ENCODE measurements at regions not wholly inside any gene's neighbourhood (a gene's known extent, or its start where the extent isn't known, plus 50 kb on each side); places are given as distances from the start of the nearest gene placed in this dataset.

- Mint-ChIP-seq H3K27me3 (peaks cover 4% of the 10 kb centered on the region), H3K36me3 (ENCODE audit: low read depth) (no peaks in the 10 kb centered on the region)
Measured at GRCh38 chr5:141783005-141783946, 94.9 kb downstream of the PCDH1 start.

GRCh38 chr5:141781910-141782309 lies 96.3 kb downstream of the PCDH1 start:
- H3K36me3 Mint-ChIP-seq (ENCODE audit: low read depth), result no peaks in the 10 kb centered on the region
- H3K27me3 Mint-ChIP-seq, result peaks cover 2% of the 10 kb centered on the region
- no peak overlapping the region for H3K4me3 Mint-ChIP-seq
- no peak for ATAC-seq
- no peak overlapping the region for H3K27ac Mint-ChIP-seq
- H3K9me3 Mint-ChIP-seq, result no peaks in the 10 kb centered on the region
- H3K4me1 Mint-ChIP-seq, result peaks cover 19% of the 10 kb centered on the region
- no peak for DNase-seq

More at GRCh38 chr5:141783005-141783946, 94.9 kb downstream of the PCDH1 start:
- no peaks in the 10 kb centered on the region for H3K9me3 Mint-ChIP-seq
- peaks cover 16% of the 10 kb centered on the region for H3K4me1 Mint-ChIP-seq
- no peak overlapping the region for H3K4me3 Mint-ChIP-seq
- ATAC-seq (no peak), DNase-seq (no peak)
- no peak overlapping the region for H3K27ac Mint-ChIP-seq

- no peak overlapping the region for H3K27ac Mint-ChIP-seq
- no peaks in the 10 kb centered on the region for H3K9me3 Mint-ChIP-seq
- ATAC-seq, result no peak
Measured at GRCh38 chr5:141780952-141781781, 97.0 kb downstream of the PCDH1 start.

GRCh38 chr5:141780240-141780951 lies 97.8 kb downstream of the PCDH1 start:
- peaks cover 2% of the 10 kb centered on the region for H3K27me3 Mint-ChIP-seq
- DNase-seq (no peak), ATAC-seq (no peak)
- peak overlapping the region; percentile 32 for H3K27ac Mint-ChIP-seq
- no peak overlapping the region for H3K4me3 Mint-ChIP-seq
- no peaks in the 10 kb centered on the region for H3K36me3 Mint-ChIP-seq (ENCODE audit: low read depth)
- no peaks in the 10 kb centered on the region for H3K9me3 Mint-ChIP-seq
- H3K4me1 Mint-ChIP-seq, result peaks cover 19% of the 10 kb centered on the region

More at GRCh38 chr5:141780952-141781781, 97.0 kb downstream of the PCDH1 start:
- no peak overlapping the region for H3K4me3 Mint-ChIP-seq
- DNase-seq, result no peak
- H3K27me3 Mint-ChIP-seq, result peaks cover 2% of the 10 kb centered on the region
- peaks cover 19% of the 10 kb centered on the region for H3K4me1 Mint-ChIP-seq
- no peaks in the 10 kb centered on the region for H3K36me3 Mint-ChIP-seq (ENCODE audit: low read depth)

- no peak overlapping the region for H3K4me3 Mint-ChIP-seq
Measured at GRCh38 chr5:141779503-141779973, 97.5 kb upstream of the ARAP3 start.

GRCh38 chr5:141778683-141779082 lies 96.7 kb upstream of the ARAP3 start:
- Mint-ChIP-seq H3K4me3 (no peak overlapping the region), H3K27me3 (peaks cover 4% of the 10 kb centered on the region), H3K9me3 (no peaks in the 10 kb centered on the region), H3K36me3 (ENCODE audit: low read depth) (no peaks in the 10 kb centered on the region), H3K4me1 (peaks cover 19% of the 10 kb centered on the region), H3K27ac (peak overlapping the region; percentile 55)
- DNase-seq, result peak; percentile 11
- peak; percentile 56 for ATAC-seq

More at GRCh38 chr5:141779503-141779973, 97.5 kb upstream of the ARAP3 start:
- Mint-ChIP-seq H3K36me3 (ENCODE audit: low read depth) (no peaks in the 10 kb centered on the region), H3K27me3 (peaks cover 4% of the 10 kb centered on the region), H3K27ac (no peak overlapping the region), H3K4me1 (peaks cover 19% of the 10 kb centered on the region), H3K9me3 (no peaks in the 10 kb centered on the region)
- ATAC-seq (peak; percentile 34), DNase-seq (peak; percentile 44)

- peak; percentile 16 for DNase-seq
- peaks cover 4% of the 10 kb centered on the region for H3K27me3 Mint-ChIP-seq
- peak overlapping the region; percentile 23 for H3K27ac Mint-ChIP-seq
- ATAC-seq, result peak; percentile 84
- H3K9me3 Mint-ChIP-seq, result no peaks in the 10 kb centered on the region
- H3K4me3 Mint-ChIP-seq, result no peak overlapping the region
- no peaks in the 10 kb centered on the region for H3K36me3 Mint-ChIP-seq (ENCODE audit: low read depth)
- H3K4me1 Mint-ChIP-seq, result peaks cover 19% of the 10 kb centered on the region
Measured at GRCh38 chr5:141778206-141778605, 96.2 kb upstream of the ARAP3 start.

- Mint-ChIP-seq H3K36me3 (ENCODE audit: low read depth) (no peaks in the 10 kb centered on the region), H3K4me3 (no peak overlapping the region), H3K27ac (no peak overlapping the region), H3K9me3 (no peaks in the 10 kb centered on the region), H3K4me1 (peaks cover 19% of the 10 kb centered on the region), H3K27me3 (peaks cover 7% of the 10 kb centered on the region)
- ATAC-seq (no peak), DNase-seq (no peak)
Measured at GRCh38 chr5:141777711-141778110, 95.7 kb upstream of the ARAP3 start.

GRCh38 chr5:141777130-141777529 lies 95.1 kb upstream of the ARAP3 start:
- Mint-ChIP-seq H3K36me3 (ENCODE audit: low read depth) (no peaks in the 10 kb centered on the region), H3K27me3 (peaks cover 9% of the 10 kb centered on the region)

GRCh38 chr5:141773779-141774562 lies 91.9 kb upstream of the ARAP3 start:
- H3K4me3 Mint-ChIP-seq, result no peak overlapping the region
- peaks cover 9% of the 10 kb centered on the region for H3K4me1 Mint-ChIP-seq
- no peaks in the 10 kb centered on the region for H3K36me3 Mint-ChIP-seq (ENCODE audit: low read depth)
- H3K9me3 Mint-ChIP-seq, result no peaks in the 10 kb centered on the region
- no peak overlapping the region for H3K27ac Mint-ChIP-seq
- peaks cover 12% of the 10 kb centered on the region for H3K27me3 Mint-ChIP-seq
- no peak for DNase-seq
- no peak for ATAC-seq

More at GRCh38 chr5:141777130-141777529, 95.1 kb upstream of the ARAP3 start:
- H3K4me1 Mint-ChIP-seq, result peaks cover 19% of the 10 kb centered on the region
- H3K4me3 Mint-ChIP-seq, result no peak overlapping the region
- ATAC-seq, result no peak
- DNase-seq, result no peak
- H3K9me3 Mint-ChIP-seq, result no peaks in the 10 kb centered on the region
- no peak overlapping the region for H3K27ac Mint-ChIP-seq

GRCh38 chr5:141772281-141772680 lies 90.3 kb upstream of the ARAP3 start:
- Mint-ChIP-seq H3K27me3 (peaks cover 13% of the 10 kb centered on the region), H3K9me3 (no peaks in the 10 kb centered on the region), H3K36me3 (ENCODE audit: low read depth) (no peaks in the 10 kb centered on the region), H3K4me3 (no peak overlapping the region), H3K4me1 (no peaks in the 10 kb centered on the region), H3K27ac (no peak overlapping the region)
- DNase-seq (no peak), ATAC-seq (no peak)

GRCh38 chr5:141771562-141771961 lies 89.5 kb upstream of the ARAP3 start:
- Mint-ChIP-seq H3K27ac (no peak overlapping the region), H3K9me3 (no peaks in the 10 kb centered on the region), H3K4me1 (no peaks in the 10 kb centered on the region), H3K4me3 (no peak overlapping the region), H3K27me3 (peaks cover 13% of the 10 kb centered on the region), H3K36me3 (ENCODE audit: low read depth) (no peaks in the 10 kb centered on the region)
- no peak for DNase-seq
- ATAC-seq, result no peak

- peaks cover 13% of the 10 kb centered on the region for H3K27me3 Mint-ChIP-seq
- no peaks in the 10 kb centered on the region for H3K9me3 Mint-ChIP-seq
- no peak overlapping the region for H3K4me3 Mint-ChIP-seq
- no peaks in the 10 kb centered on the region for H3K36me3 Mint-ChIP-seq (ENCODE audit: low read depth)
- no peaks in the 10 kb centered on the region for H3K4me1 Mint-ChIP-seq
- DNase-seq (no peak), ATAC-seq (no peak)
- H3K27ac Mint-ChIP-seq, result no peak overlapping the region
Measured at GRCh38 chr5:141771031-141771430, 89.0 kb upstream of the ARAP3 start.

Data from activated naive CD8-positive, alpha-beta T cell treated with anti-CD3 and anti-CD28 coated beads, Interleukin-2, amount 50 U/mL, for 24 hours (primary cell).